GM21825 (cell line): ENCODE measurements at regions not wholly inside any gene's neighbourhood (a gene's known extent, or its start where the extent isn't known, plus 50 kb on each side); places are given as distances from the start of the nearest gene placed in this dataset.
A peak's percentile ranks its signal among the peaks of the same experiment; 100 is the strongest.
"Not testable (repeated sequence)": the region's sequence is repeated elsewhere in the genome, so short reads cannot be mapped to it uniquely, and the experiment has no call there.

Experiments
- ATAC-seq: cut with Tn5 transposase; IDR thresholded peaks from one replicate; pipeline ENCODE4 v1.9.1; 2021; ENCODE audit warnings: mild to moderate bottlenecking, moderate library complexity; ENCODE audit not compliant: unreplicated experiment

GRCh38 chr2:64867253-64867996 is 121.8 kb upstream of the SLC1A4 start:
- ATAC-seq, result no peak

DNA sequence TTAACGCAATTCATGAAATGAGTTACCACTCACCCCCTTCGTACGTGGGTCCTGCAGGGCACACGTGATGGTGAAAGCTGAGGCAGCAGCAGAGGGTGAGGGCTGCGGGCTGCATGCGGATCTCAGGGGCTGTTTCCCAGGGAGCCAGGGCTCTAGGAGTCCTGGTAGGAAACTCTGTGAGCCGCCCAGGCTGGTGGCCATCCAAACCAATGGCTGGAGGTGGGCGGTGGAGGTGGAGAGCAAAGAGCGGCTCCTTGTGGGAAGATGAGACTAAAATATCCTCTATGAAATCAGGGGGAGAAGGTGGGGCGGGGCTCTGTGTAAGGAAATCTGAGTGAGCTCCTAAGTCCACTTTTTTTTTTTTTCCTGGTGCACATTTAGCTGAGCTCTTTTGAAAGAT is 120.1 kb upstream of the SLC1A4 start:
- ATAC-seq, result no peak

- peak; percentile 93 for ATAC-seq
Measured at GRCh38 chr2:64873472-64873924, 115.7 kb upstream of the SLC1A4 start.

DNA sequence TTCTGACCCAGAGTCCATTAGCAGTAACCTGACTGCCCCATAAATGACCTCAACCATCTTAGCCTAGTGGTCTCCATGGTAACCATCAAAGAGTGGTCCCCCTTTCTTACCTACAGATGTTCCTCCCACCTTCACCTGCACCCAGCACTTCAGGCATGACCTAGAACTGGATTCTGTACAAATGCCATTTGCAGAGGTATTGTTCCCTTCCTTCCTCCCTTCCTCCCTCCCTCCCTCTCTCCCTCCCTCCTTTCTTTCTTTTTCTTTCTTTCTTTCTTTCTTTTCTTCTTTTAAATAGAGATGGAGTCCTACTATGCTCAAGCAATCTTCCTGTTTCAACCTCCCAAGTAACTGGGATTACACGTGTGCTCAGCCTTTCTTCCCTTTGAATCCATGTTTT is 114.6 kb upstream of the SLC1A4 start:
- no peak for ATAC-seq

DNA sequence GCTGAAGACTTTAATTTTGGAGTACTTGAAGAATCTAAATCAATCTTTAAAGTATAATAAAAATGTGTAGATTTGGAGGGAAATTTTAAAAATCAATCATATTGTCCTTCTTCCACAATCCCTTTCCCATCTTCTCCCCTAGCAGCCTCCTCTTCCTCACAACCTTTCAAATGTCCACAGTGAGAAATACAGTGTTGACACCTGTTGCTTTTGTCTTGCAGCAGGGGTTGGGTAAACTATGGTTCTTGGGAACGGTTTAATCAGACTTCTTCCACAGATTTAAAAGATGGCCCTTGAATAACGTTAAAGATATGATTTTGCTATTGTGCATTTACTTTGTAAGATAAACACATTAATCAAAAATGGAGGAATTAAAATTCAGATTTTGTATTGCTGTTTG is 113.8 kb upstream of the SLC1A4 start:
- no peak for ATAC-seq

GRCh38 chr2:64876137-64876647 is 113.0 kb upstream of the SLC1A4 start:
- ATAC-seq, result no peak

GRCh38 chr2:64879745-64880144 is 109.5 kb upstream of the SLC1A4 start:
- ATAC-seq, result no peak

DNA sequence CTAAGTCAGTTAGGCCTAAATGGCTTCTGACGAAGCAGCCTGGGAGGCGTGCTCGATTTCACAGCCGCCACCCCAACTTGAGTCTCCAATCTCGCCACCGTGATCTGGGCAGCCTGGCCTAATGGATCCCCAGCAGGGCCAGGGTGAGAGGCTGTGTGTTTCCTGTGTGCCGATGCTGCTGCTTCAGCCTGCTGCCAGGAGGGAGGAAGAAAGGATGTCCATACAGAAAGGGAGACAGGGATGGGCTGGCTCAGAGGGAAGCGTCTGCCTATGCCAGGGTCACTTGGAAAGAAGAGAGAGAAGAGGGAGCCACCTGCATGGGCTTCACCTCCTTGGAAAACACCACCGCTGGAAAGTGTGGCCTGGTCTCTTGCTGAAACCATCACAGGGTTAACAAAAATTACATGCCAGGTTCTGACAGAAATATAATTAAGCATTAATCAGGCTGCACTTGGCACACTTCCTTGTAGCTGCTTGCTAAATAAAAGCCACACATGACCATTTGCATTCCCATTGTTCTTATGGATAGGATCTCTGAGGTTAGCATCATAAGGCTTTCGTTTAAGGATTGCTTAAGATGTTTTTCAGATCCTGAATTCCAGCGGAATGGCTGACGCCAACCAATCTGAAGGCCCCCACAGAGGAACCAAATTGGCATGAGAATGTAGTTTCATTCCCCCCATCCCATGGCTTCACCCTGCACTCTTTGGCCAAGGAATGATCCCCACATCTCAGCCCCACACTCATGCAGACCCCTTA is 108.8 kb upstream of the SLC1A4 start:
- ATAC-seq, result no peak

DNA sequence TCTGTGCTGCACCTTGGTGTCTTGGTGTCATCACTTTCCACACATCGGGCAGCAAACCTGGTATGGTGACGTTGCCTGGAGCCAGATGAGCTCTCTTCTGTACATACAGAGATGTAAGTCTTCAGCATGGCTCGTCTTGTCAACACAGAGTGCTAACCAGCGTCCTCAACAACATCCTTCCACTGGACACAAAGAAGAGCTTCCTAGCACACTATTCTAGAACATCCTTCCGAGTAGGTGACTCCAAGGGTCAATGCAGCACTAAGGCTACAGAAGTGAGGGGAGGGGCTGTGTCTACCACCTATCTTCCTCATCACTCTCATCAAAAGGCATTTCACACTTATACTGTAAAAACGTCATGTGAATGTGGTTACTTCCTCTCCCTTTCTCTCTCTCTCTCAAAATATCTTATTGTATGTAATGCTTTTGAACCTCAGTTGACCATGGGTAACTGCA is 108.1 kb upstream of the SLC1A4 start:
- ATAC-seq, result no peak

GRCh38 chr2:64887565-64887964 is 101.6 kb upstream of the SLC1A4 start:
- ATAC-seq, result no peak

GRCh38 chr2:64888591-64889309 is 100.4 kb upstream of the SLC1A4 start:
- ATAC-seq, result no peak

- no peak for ATAC-seq
Measured at GRCh38 chr2:64889803-64890202, 99.4 kb upstream of the SLC1A4 start.

DNA sequence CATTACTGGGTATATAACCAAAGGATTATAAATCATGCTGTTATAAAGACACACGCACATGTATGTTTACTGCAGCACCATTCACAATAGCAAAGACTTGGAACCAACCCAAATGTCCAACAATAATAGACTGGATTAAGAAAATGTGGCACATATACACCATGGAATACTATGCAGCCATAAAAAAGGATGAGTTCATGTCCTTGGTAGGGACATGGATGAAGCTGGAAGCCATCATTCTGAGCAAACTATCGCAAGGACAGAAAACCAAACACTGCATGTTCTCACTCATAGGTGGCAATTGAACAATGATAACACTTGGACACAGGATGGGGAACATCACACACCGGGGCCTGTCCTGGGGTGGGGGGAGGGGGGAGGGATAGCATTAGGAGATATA is 92.6 kb upstream of the SLC1A4 start:
- not testable (repeated sequence) for ATAC-seq

GRCh38 chr2:64899081-64899865 is 89.9 kb upstream of the SLC1A4 start:
- ATAC-seq, result no peak

DNA sequence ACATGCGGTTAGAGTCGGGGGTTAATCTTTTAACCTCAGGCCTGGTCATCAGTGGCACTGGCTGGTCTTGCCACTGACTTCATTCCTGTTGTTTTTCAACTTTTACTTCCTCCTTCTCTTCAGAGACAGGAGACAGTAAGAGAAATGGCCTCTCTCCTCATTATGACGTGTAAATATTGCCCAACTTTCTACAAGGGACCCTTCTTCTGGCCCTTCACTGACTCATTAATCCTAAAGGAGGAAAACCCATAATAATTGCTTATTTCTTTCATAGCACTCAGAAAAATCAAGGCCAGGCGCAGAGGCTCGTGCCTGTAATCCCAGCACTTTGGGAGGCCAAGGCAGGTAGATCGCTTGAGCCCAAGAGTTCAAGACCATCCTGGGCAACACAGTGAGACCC is 89.3 kb upstream of the SLC1A4 start:
- not testable (repeated sequence) for ATAC-seq

DNA sequence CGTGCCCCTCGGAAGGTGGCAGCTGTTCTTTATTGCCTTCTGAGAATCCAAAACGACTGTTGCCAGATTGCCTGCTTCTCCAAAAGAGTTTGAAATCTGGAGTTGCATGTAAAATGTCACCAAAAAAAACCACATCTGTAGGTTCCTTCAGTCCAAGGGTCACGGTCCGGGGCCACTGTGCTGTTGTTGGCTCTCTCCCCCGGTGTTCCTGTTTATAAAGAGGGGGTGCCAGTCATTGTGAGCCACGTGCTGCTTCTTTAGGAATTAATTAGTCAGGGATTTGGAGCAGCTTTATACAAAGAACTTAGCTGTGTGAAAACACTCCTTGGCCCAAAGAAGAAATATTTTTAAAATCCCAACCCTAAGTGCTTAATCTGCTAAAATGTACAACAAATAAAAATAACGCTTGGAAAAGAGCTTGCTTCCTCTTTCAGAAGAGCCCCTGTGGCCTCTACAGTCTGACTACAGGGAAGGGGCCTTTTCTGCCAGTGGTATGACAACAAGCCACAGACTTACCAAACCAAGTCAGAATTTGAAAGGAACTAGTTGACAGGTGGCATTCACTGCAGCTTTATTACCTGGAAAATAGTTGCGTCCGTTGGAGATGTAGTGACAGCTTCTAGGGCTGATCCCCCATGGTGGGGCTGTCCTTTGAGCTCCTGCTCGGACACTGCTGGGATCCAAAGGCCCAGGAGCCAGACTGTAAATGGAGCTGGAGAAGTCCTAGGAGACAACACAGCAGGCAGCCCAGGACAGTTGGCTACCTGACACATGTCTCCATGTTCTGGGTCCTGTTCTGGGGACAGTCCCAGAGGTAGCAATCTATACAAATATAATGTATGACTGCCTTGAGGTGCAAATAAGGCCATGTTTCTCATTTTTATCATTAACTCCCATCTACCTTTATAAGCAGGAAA is 84.5 kb upstream of the SLC1A4 start:
- peak; percentile 64 for ATAC-seq

- ATAC-seq, result peak; percentile 39
Measured at GRCh38 chr2:64905338-64906024, 83.7 kb upstream of the SLC1A4 start.

DNA sequence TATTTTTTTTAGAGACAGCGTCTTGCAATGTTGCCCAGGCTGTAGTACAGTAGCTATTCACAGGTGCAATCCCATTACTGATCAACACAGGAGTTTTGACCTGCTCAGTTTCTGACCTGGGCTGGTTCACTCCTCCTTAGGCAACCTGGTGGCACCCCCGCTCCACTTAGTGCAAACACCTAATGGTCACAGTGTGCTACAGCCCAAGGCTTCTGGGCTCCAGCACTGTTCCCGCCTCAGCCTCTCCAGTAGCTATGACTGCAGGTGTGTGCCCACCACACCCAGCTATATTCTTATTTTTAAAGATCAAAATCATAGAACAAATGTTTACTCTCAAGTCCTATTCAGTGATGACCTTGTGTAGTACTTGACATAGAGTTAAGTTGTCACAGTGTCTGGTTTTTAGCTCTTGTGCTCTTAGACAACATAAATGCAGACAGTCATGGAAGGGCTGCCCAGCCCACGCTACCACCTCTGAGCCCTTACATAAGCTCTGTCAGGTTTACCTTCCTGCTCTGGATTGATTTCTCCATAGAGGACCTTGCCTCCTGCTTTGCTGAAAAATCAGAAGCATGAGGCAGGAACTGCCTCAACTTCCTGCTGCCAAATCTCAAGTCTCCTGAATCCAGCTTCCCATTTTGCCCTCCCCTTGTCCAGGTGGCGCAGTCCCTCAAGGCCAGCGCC is 82.2 kb upstream of the SLC1A4 start:
- ATAC-seq, result no peak
